HFFc6 (cell line): ENCODE measurements at regions not wholly inside any gene's neighbourhood (a gene's known extent, or its start where the extent isn't known, plus 50 kb on each side); places are given as distances from the start of the nearest gene placed in this dataset.

ENCODE experiments used
- DNase-seq: peaks from one replicate; pipeline ENCODE4 v3.0.0-alpha.2; 2018
- H3K27ac Mint-ChIP-seq: 2 replicates; pipeline ENCODE4 v1.8.0; 2020; ENCODE audit warnings: mild to moderate bottlenecking, mixed read lengths
- H3K27me3 Mint-ChIP-seq: 2 replicates; pipeline ENCODE4 v1.8.0; 2021; ENCODE audit warnings: mild to moderate bottlenecking, moderate library complexity, mixed read lengths; ENCODE audit not compliant: insufficient read depth
- H3K36me3 Mint-ChIP-seq: 2 replicates; pipeline ENCODE4 v1.8.0; 2021; ENCODE audit warnings: low read depth, mixed read lengths
- H3K4me1 Mint-ChIP-seq: 2 replicates; pipeline ENCODE4 v1.8.0; 2020; ENCODE audit warnings: low read depth, mixed read lengths
- H3K4me3 Mint-ChIP-seq: 2 replicates; pipeline ENCODE4 v1.8.0; 2020; ENCODE audit warnings: mild to moderate bottlenecking, moderate library complexity, mixed read lengths
- H3K9me3 Mint-ChIP-seq: 2 replicates; pipeline ENCODE4 v1.8.0; 2020; ENCODE audit warnings: mild to moderate bottlenecking, mixed read lengths
- CTCF ChIP-seq: fragments of 200-600 bp; sonication (generic); IDR thresholded peaks from 2 replicates; pipeline ENCODE4 v1.5.0; 2021; ENCODE audit warnings: antibody characterized with exemption, mild to moderate bottlenecking

GRCh38 chr11:107118025-107118720 is 99.9 kb upstream of the GUCY1A2 start:
- no peak for DNase-seq
- no peak overlapping the region for H3K4me3 Mint-ChIP-seq

GRCh38 chr11:107116358-107116757 is 98.1 kb upstream of the GUCY1A2 start:
- DNase-seq, result no peak
- TF ChIP-seq CTCF, result no peak
- H3K36me3 Mint-ChIP-seq, result no peaks in the 10 kb centered on the region
- H3K4me3 Mint-ChIP-seq, result no peak overlapping the region
- no peak overlapping the region for H3K27ac Mint-ChIP-seq
- peaks cover 40% of the 10 kb centered on the region for H3K9me3 Mint-ChIP-seq
- no peaks in the 10 kb centered on the region for H3K27me3 Mint-ChIP-seq
- no peaks in the 10 kb centered on the region for H3K4me1 Mint-ChIP-seq

More at GRCh38 chr11:107118025-107118720, 99.9 kb upstream of the GUCY1A2 start:
- Mint-ChIP-seq H3K9me3 (peaks cover 40% of the 10 kb centered on the region), H3K4me1 (no peaks in the 10 kb centered on the region), H3K27ac (no peak overlapping the region), H3K27me3 (no peaks in the 10 kb centered on the region), H3K36me3 (no peaks in the 10 kb centered on the region)
- no peak for TF ChIP-seq CTCF

- Mint-ChIP-seq H3K4me1 (no peaks in the 10 kb centered on the region), H3K4me3 (no peak overlapping the region), H3K27ac (no peak overlapping the region), H3K36me3 (no peaks in the 10 kb centered on the region), H3K27me3 (peaks cover 2% of the 10 kb centered on the region; the same call in 1 of the 2 replicates), H3K9me3 (peaks cover 44% of the 10 kb centered on the region)
- TF ChIP-seq CTCF, result no peak
- no peak for DNase-seq
These were observed 84.6 kb upstream of the GUCY1A2 start for GRCh38 chr11:107102692-107103477.

- H3K9me3 Mint-ChIP-seq, result peaks cover 77% of the 10 kb centered on the region
- no peaks in the 10 kb centered on the region for H3K4me1 Mint-ChIP-seq
- no peak overlapping the region for H3K4me3 Mint-ChIP-seq
- no peak for TF ChIP-seq CTCF
- no peaks in the 10 kb centered on the region; the same call in 1 of the 2 replicates for H3K27me3 Mint-ChIP-seq
- no peaks in the 10 kb centered on the region; the same call in 1 of the 2 replicates for H3K36me3 Mint-ChIP-seq
- no peak overlapping the region for H3K27ac Mint-ChIP-seq
- DNase-seq, result no peak
These were observed 74.4 kb upstream of the GUCY1A2 start for GRCh38 chr11:107092667-107093066.

GRCh38 chr11:107078375-107078774 is 60.1 kb upstream of the GUCY1A2 start:
- peaks cover 33% of the 10 kb centered on the region for H3K9me3 Mint-ChIP-seq
- no peaks in the 10 kb centered on the region; the same call in 1 of the 2 replicates for H3K27me3 Mint-ChIP-seq
- no peaks in the 10 kb centered on the region for H3K4me1 Mint-ChIP-seq
- no peak for DNase-seq
- peaks cover 10% of the 10 kb centered on the region for H3K36me3 Mint-ChIP-seq
- H3K4me3 Mint-ChIP-seq, result no peak overlapping the region
- no peak for TF ChIP-seq CTCF
- H3K27ac Mint-ChIP-seq, result no peak overlapping the region
